ENCODE measurements at regions not wholly inside any gene's neighbourhood (a gene's known extent, or its start where the extent isn't known, plus 50 kb on each side); places are given as distances from the start of the nearest gene placed in this dataset.
"Not testable (repeated sequence)": the region's sequence is repeated elsewhere in the genome, so short reads cannot be mapped to it uniquely, and the experiment has no call there.

- intact Hi-C loops (cut with micrococcal nuclease), result no loop called here
Measured at GRCh38 chr14:27559848-27560247, 962.0 kb upstream of the NOVA1 start.

DNA sequence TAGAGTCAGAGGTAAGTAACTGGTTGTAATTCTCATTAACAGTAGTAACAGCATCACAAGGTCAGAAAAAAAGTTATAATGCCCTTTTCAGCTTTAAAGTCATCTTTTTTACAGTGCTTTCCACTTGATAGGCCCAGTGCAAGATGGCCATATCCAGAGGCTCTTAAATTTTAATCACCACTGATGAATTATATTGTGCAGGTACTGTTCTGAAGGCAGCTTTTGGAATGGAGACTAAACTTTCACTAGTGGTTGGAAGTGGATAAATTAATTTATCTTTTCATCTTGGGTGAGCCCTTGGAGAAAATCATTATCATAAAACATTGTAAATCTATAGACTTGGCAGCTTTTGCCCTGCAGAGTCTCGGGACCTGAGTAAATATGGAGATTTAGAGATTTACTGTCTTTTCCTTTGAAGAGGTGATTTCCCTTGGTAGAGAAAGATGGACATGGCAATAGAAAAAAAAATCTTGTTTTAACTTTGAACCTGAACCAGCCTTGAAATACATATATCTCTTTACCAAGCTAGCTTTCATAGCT is 969.1 kb upstream of the NOVA1 start:
- intact Hi-C loops (cut with micrococcal nuclease), result no loop called here

- intact Hi-C loops (cut with micrococcal nuclease), result no loop called here
Measured at GRCh38 chr14:27573018-27573417, 975.2 kb upstream of the NOVA1 start.

- intact Hi-C loops (cut with micrococcal nuclease), result no loop called here
Measured at GRCh38 chr14:27587103-27587502, 989.3 kb upstream of the NOVA1 start.

DNA sequence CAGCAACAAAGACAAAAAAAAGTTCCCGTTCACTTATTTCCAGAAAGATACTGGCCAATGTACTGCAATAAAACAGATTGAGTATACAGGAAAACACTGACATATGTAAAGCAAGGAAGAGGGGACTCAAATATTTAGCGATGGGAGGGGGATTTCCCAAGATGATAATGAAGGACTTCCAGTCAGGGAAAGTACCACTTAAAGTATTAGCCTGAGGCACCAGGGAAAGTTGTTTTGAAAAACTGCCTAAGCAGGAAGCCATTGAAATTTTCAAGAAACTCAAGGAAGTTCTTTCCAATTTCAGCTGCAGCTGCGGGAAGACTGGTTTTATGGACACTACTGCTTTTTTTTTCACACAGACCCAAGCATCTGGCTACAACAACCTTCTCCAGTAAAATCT is 1007.4 kb upstream of the NOVA1 start:
- intact Hi-C loops (cut with micrococcal nuclease), result no loop called here

GRCh38 chr14:27608377-27608776 is 1010.5 kb upstream of the NOVA1 start:
- intact Hi-C loops (cut with micrococcal nuclease), result no loop called here

GRCh38 chr14:27612121-27612520 is 1014.3 kb upstream of the NOVA1 start:
- intact Hi-C loops (cut with micrococcal nuclease), result no loop called here

- intact Hi-C loops (cut with micrococcal nuclease), result no loop called here
Measured at GRCh38 chr14:27613102-27613501, 1015.3 kb upstream of the NOVA1 start.

- intact Hi-C loops (cut with micrococcal nuclease), result no loop called here
Measured at GRCh38 chr14:27623782-27624181, 1025.9 kb upstream of the NOVA1 start.

DNA sequence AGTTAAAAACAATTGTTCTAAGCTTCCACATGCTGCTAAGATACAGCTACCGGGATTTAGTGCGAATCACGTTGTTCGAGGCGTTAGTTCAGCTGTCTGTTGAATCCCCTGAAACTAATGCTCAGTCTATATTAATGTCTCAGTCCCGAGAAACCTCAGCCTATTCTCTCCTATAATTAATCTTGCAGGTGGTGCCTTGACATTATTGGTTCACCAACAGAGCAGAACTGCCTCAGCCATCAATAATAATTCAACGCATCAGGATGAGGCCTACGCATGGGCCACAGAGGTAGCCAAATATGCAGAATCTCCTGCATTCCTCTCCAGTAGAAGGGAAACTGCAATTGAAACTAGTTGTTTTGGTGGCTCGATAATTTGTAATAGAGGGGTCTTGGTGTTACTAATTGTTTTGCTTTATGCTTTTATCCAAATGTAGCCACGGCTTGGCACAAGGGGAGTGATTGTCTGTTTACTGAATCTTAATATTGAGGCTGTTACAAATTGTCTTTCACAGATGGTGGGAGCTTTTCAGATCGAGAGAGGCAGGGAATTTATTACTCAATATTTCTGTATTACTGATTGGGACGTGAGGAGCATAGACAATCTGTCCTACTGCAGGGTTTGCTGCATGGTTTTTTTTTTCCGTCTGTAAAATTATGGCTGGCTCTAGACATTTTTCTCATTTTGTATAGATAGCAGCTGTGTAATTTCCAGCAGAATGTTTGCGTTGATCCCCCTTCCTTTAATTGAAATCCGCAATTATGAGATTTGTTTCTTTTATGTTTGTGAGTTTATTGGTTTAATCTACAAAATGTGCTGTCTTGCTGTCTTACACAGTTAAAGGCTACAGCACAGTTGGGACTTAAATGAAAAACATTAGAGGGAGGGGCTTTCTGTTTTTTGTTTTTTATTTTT is 1036.5 kb upstream of the NOVA1 start:
- intact Hi-C loops (cut with micrococcal nuclease), result no loop called here

DNA sequence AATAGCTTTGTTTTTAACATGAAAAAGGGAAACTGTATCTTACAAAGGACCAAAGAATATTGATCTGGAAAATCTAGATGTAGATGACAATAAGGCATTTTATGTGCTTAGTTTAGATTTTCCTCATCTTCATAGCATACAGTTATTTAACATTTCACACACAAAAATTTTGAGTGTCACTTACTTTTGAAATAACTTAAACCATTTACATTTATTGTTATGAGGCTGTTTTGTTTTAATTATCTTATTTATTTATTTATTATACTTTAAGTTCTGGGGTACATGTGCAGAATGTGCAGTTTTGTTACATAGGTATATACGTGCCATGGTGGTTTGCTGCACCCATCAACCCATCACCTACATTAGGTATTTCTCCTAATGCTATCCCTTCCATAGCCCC is 1042.9 kb upstream of the NOVA1 start:
- intact Hi-C loops (cut with micrococcal nuclease), result not testable (repeated sequence)

DNA sequence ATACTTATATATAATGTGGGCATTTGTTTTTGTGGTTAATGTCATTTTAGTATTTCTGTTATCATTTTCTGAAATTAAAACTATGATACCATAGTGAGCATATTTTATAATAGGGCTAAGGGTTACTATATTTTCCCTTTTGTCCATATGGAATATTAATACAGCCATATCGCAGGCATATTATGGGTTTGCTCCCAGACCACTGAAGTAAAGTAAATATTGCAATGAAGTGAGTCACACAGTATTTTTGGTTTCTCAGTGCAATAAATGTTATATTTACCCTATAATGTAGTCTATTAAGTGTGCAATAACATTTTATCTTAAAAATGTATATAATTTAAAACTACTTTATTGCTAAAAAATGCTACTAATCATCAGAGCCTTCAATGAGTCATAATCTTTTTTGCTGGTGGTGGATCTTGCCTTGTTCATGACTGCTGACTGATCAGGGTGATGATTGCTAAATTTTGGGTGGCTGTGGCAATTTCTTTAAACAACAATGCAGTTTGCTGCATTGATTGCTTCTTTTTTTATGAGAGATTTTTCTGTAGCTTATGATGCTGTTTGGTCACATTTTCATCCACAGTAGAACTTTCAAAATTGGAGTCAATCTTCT is 1044.5 kb upstream of the NOVA1 start:
- intact Hi-C loops (cut with micrococcal nuclease), result no loop called here

GRCh38 chr14:27660683-27661082 is 1062.8 kb upstream of the NOVA1 start:
- intact Hi-C loops (cut with micrococcal nuclease), result no loop called here

- intact Hi-C loops (cut with micrococcal nuclease), result no loop called here
Measured at GRCh38 chr14:27668531-27668930, 1070.7 kb upstream of the NOVA1 start.

DNA sequence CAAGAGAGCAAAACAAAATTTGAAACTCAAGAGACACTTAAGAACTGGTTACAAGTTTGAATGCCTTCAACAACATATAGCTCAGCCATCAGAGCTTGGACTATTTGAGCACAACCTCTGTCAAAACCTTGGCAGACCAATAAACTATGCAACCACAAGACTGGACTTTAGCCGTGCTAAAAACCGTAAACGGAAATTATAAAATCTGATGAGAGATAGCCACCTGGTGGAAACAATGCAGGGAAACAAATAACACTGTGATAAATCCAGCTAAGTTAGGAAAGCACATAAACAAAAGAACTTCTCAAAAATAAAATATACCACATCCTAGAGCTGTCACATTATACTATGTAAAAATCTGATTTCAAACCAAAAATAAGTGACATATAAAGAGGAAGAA is 1074.2 kb upstream of the NOVA1 start:
- intact Hi-C loops (cut with micrococcal nuclease), result no loop called here

GRCh38 chr14:27672811-27673737 is 1075.2 kb upstream of the NOVA1 start:
- intact Hi-C loops (cut with micrococcal nuclease), result not testable (repeated sequence)

DNA sequence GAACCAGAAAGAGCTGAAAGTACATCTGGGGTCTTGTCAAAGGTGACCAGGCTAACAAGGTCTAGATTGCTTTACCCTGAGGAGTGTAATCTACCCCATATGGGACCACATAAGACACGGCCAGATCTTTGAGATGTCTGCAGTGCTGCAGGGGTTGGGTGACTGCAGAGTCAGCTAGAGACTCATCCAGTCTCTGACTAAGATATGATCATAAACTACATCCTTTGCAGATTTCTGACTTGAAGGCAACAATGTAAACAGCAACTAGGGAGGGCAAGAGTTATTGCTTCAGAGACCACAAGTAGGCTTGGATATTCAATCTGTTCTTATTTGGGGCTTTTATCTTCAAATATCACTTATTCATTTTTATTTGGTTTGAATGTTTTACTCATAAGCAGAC is 1080.5 kb upstream of the FOXG1 start:
- intact Hi-C loops (cut with micrococcal nuclease), result no loop called here

- intact Hi-C loops (cut with micrococcal nuclease), result no loop called here
Measured at GRCh38 chr14:27688841-27689444, 1077.6 kb upstream of the FOXG1 start.

DNA sequence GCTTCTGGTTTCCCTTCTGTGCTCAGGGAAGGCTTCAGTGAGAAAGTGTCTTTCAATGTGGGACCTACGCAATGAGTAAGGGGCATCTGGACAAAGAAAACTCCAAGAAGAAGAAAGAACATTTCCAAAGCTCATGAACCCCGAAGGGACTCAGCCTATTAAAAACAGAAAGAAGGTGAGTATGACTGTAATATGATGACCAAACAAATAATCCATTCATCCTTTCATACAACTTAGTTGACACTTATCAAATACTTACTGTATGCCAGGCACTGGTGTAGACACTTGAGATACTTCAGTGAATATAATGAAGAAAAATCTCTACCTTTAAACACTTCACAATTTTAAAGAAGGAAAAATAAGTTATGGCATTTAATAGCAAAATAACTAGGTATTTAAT is 1054.2 kb upstream of the FOXG1 start:
- intact Hi-C loops (cut with micrococcal nuclease), result no loop called here

- intact Hi-C loops (cut with micrococcal nuclease), result no loop called here
Measured at GRCh38 chr14:27715561-27715960, 1051.0 kb upstream of the FOXG1 start.

DNA sequence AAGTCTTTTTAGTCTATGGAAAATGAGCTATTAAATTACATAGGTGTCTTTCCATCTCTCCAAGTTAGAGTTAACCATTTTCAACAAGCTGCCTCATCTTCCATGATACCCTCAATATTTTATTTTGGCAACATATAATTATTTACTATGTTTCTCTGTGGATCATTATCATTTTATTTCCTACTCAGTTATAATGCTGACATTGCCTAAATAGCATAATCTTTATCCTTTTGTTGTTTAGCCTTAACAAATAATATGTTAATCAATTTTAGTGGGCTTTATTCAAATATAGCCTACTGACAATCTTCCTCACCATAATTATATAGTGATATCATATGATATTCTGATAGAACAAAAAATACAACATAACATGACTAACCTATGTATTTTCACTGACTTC is 1044.8 kb upstream of the FOXG1 start:
- intact Hi-C loops (cut with micrococcal nuclease), result no loop called here

All from T-helper 1 cell treated with Interleukin-12 subunit alpha and Interleukin-12 subunit beta and Interleukin-4 antibody, amounts not matched to agents 30 ng/mL and 1 ng/mL, for 36 hours (primary cell).